ENCODE measurements at regions not wholly inside any gene's neighbourhood (a gene's known extent, or its start where the extent isn't known, plus 50 kb on each side); places are given as distances from the start of the nearest gene placed in this dataset.

- no peak for TF ChIP-seq CTCF (IDR thresholded peaks at IDR 0.05; ENCODE audit: insufficient read depth, low read depth, low read length)
- no peak overlapping the region for H3K4me3 ChIP-seq (ENCODE audit: low read depth, low read length)
- ChIA-PET POLR2A (no interaction called here), CTCF (no interaction called here)
- no peaks in the 10 kb centered on the region for H3K36me3 ChIP-seq (ENCODE audit: control insufficient read depth, insufficient read depth, low read length)
- DNase-seq (ENCODE audit: low read depth): no peak
- H3K27me3 ChIP-seq (ENCODE audit: control insufficient read depth, insufficient read depth, low read length): 0 out of 2 replicates have a peak, but pooled peaks cover 1% of the 10 kb centered on the region
Measured at GRCh38 chr2:44850016-44850415, 91.5 kb upstream of the SIX3 start.

DNA sequence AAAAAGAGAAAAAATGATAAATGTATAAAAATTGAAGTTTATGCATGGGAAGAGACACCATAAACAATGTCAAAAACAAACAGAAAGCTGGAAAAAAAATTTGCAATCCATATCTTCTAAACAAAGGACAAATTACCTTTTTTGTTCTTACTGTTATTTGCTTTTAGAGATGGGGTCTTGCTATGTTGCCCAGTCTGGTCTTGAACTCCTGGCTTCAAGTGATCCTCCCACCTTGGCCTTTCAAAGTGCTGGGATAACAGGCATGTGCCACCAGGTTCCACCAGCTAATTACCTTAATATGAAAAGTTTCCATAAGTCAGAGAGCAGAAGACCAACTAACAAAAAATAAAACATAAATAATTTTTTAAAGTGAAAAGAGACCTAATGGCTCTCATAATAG, 90.0 kb upstream of the SIX3 start:
- Histone ChIP-seq H3K4me3 (ENCODE audit: low read depth, low read length) (no peak overlapping the region), H3K27me3 (ENCODE audit: control insufficient read depth, insufficient read depth, low read length) (0 out of 2 replicates have a peak, but pooled peaks cover 1% of the 10 kb centered on the region), H3K36me3 (ENCODE audit: control insufficient read depth, insufficient read depth, low read length) (no peaks in the 10 kb centered on the region)
- POLR2A ChIA-PET: no interaction called here
- CTCF ChIA-PET: no interaction called here
- DNase-seq (ENCODE audit: low read depth): no peak
- TF ChIP-seq CTCF (IDR thresholded peaks at IDR 0.05; ENCODE audit: insufficient read depth, low read depth, low read length): no peak

- POLR2A ChIA-PET: no interaction called here
- no peak for TF ChIP-seq CTCF (IDR thresholded peaks at IDR 0.05; ENCODE audit: insufficient read depth, low read depth, low read length)
- CTCF ChIA-PET: no interaction called here
- no peaks in the 10 kb centered on the region for H3K36me3 ChIP-seq (ENCODE audit: control insufficient read depth, insufficient read depth, low read length)
- DNase-seq (ENCODE audit: low read depth): no peak
- H3K4me3 ChIP-seq (ENCODE audit: low read depth, low read length): no peak overlapping the region
- 0 out of 2 replicates have a peak, but pooled peaks cover 1% of the 10 kb centered on the region for H3K27me3 ChIP-seq (ENCODE audit: control insufficient read depth, insufficient read depth, low read length)
Measured at GRCh38 chr2:44852594-44852993, 88.9 kb upstream of the SIX3 start.

DNA sequence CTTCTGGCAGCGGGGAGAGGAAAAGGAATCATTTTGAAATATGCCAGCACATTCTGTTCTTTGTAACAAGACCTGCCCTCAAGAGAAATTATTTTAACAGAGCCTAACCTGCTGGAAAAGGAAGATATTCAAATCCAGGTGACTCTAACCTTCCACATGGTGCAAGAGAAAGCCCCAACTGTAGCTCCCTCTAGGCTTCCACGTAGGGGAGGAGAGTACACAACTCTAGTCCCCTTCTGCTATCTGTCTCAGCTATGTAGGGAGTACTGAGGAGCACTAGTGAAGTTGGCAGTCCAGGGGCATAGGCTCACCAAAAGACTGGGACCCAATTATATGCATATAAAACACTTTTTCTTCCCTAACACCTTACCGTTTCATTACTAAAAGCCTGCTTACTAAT, 82.2 kb upstream of the SIX3 start:
- Histone ChIP-seq H3K36me3 (ENCODE audit: control insufficient read depth, insufficient read depth, low read length) (no peaks in the 10 kb centered on the region), H3K27me3 (ENCODE audit: control insufficient read depth, insufficient read depth, low read length) (no peaks in the 10 kb centered on the region), H3K4me3 (ENCODE audit: low read depth, low read length) (no peak overlapping the region)
- TF ChIP-seq CTCF (IDR thresholded peaks at IDR 0.05; ENCODE audit: insufficient read depth, low read depth, low read length): no peak
- DNase-seq (ENCODE audit: low read depth): no peak
- ChIA-PET POLR2A (no interaction called here), CTCF (no interaction called here)

DNA sequence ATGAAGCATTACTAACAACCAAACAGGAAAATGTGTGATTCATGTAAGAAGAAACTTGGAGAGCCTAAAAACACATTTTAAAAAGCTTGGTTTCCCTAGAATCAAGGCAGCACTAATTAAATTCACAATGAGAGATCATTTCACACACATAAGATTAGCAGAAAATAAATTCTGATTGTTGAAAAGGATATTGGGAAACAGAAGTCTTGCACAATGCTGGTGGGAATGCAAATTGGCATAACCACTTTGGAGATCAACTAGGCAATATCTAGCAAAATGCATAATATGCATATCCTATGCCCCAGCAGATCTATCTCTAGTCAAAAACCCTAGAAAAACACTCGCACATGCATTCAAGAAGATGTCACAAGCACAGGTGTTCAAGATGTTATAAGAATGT, 75.3 kb upstream of the SIX3 start:
- H3K27me3 ChIP-seq (ENCODE audit: control insufficient read depth, insufficient read depth, low read length): no peaks in the 10 kb centered on the region
- H3K4me3 ChIP-seq (ENCODE audit: low read depth, low read length): no peak overlapping the region
- ChIA-PET POLR2A (no interaction called here), CTCF (no interaction called here)
- no peak for DNase-seq (ENCODE audit: low read depth)
- no peak for TF ChIP-seq CTCF (IDR thresholded peaks at IDR 0.05; ENCODE audit: insufficient read depth, low read depth, low read length)
- no peaks in the 10 kb centered on the region for H3K36me3 ChIP-seq (ENCODE audit: control insufficient read depth, insufficient read depth, low read length)
